Bone marrow (tissue), 2 donors: ENCODE measurements at regions not wholly inside any gene's neighbourhood (a gene's known extent, or its start where the extent isn't known, plus 50 kb on each side); places are given as distances from the start of the nearest gene placed in this dataset.

Source experiments
- DNase-seq, 2 donors: peaks; one replicate each; lab custom pipeline; 2025; lab: John Stamatoyannopoulos, UW

- DNase-seq: no peak
Measured at GRCh38 chr1:199747984-199748383, 279.5 kb upstream of the NR5A2 start.

GRCh38 chr1:199751506-199751905 lies 276.0 kb upstream of the NR5A2 start:
- DNase-seq: no peak

GRCh38 chr1:199751962-199752687 lies 275.4 kb upstream of the NR5A2 start:
- no peak for DNase-seq

GRCh38 chr1:199752688-199753027 lies 274.9 kb upstream of the NR5A2 start:
- no peak for DNase-seq

- no peak for DNase-seq
Measured at GRCh38 chr1:199753513-199753912, 274.0 kb upstream of the NR5A2 start.

- DNase-seq: no peak
Measured at GRCh38 chr1:199756066-199756465, 271.4 kb upstream of the NR5A2 start.

GRCh38 chr1:199758626-199759255 lies 268.8 kb upstream of the NR5A2 start:
- no peak for DNase-seq

GRCh38 chr1:199759268-199759730 lies 268.2 kb upstream of the NR5A2 start:
- DNase-seq: no peak

GRCh38 chr1:199762572-199762971 lies 264.9 kb upstream of the NR5A2 start:
- DNase-seq: no peak

GRCh38 chr1:199766218-199766792 lies 261.2 kb upstream of the NR5A2 start:
- DNase-seq: no peak

GRCh38 chr1:199767700-199768099 lies 259.8 kb upstream of the NR5A2 start:
- DNase-seq: no peak

GRCh38 chr1:199774433-199775089 lies 252.9 kb upstream of the NR5A2 start:
- DNase-seq: no peak

- DNase-seq: no peak
Measured at GRCh38 chr1:199776768-199777497, 250.6 kb upstream of the NR5A2 start.

- DNase-seq: no peak
Measured at GRCh38 chr1:199778324-199778955, 249.1 kb upstream of the NR5A2 start.

GRCh38 chr1:199780091-199780490 lies 247.4 kb upstream of the NR5A2 start:
- no peak for DNase-seq

GRCh38 chr1:199780948-199781670 lies 246.4 kb upstream of the NR5A2 start:
- no peak for DNase-seq

- DNase-seq: no peak
Measured at GRCh38 chr1:199784138-199784895, 243.2 kb upstream of the NR5A2 start.

GRCh38 chr1:199786695-199787094 lies 240.8 kb upstream of the NR5A2 start:
- no peak for DNase-seq

GRCh38 chr1:199789141-199789540 lies 238.4 kb upstream of the NR5A2 start:
- DNase-seq: no peak

GRCh38 chr1:199791495-199791894 lies 236.0 kb upstream of the NR5A2 start:
- DNase-seq: no peak
